SK-N-SH treated with all-trans-retinoic acid at 6 μM for 48 hours (cell line): ENCODE measurements at regions not wholly inside any gene's neighbourhood (a gene's known extent, or its start where the extent isn't known, plus 50 kb on each side); places are given as distances from the start of the nearest gene placed in this dataset.

Source experiments
- ATAC-seq: fragments of 200-7000 bp; cut with Tn5 transposase; 3 replicates; pipeline ENCODE4 v1.9.1; 2020; ENCODE audit warnings: mild to moderate bottlenecking, moderate library complexity
- BACH2 ChIP-seq: fragments of 250-450 bp; sonication (Bioruptor Pico); IDR thresholded peaks from 2 replicates; pipeline ENCODE4 v1.9.0; 2021; ENCODE audit warnings: mild to moderate bottlenecking, borderline replicate concordance
- CREB5 ChIP-seq: fragments of 250-450 bp; sonication (Bioruptor Pico); IDR thresholded peaks from 2 replicates; pipeline ENCODE4 v1.5.1; 2020; ENCODE audit warnings: low read depth, mild to moderate bottlenecking, moderate library complexity
- CSDC2 ChIP-seq: fragments of 250-450 bp; sonication (Bioruptor Pico); IDR thresholded peaks from 2 replicates; pipeline ENCODE4 v1.5.0; 2020; ENCODE audit warnings: mild to moderate bottlenecking, moderate library complexity
- ESRRG ChIP-seq: fragments of 250-450 bp; sonication (Bioruptor Pico); IDR thresholded peaks from 2 replicates; pipeline ENCODE4 v1.6.1; 2021; ENCODE audit warnings: mild to moderate bottlenecking
- GLIS3 ChIP-seq: fragments of 250-450 bp; sonication (Bioruptor Pico); IDR thresholded peaks from 2 replicates; pipeline ENCODE4 v1.5.0; 2020; ENCODE audit warnings: mild to moderate bottlenecking, moderate library complexity
- OSR1 ChIP-seq: fragments of 250-450 bp; sonication (Bioruptor Pico); IDR thresholded peaks from 2 replicates; pipeline ENCODE4 v1.8.0; 2022; ENCODE audit warnings: moderate library complexity, mild to moderate bottlenecking, inconsistent platforms
- PATZ1 ChIP-seq: fragments of 250-450 bp; sonication (Bioruptor Pico); IDR thresholded peaks from 2 replicates; pipeline ENCODE4 v1.8.0; 2020; ENCODE audit warnings: mild to moderate bottlenecking, moderate library complexity, borderline replicate concordance
- PPARA ChIP-seq: fragments of 250-450 bp; sonication (Bioruptor Pico); IDR thresholded peaks from 2 replicates; pipeline ENCODE4 v1.5.0; 2020; ENCODE audit warnings: mild to moderate bottlenecking, borderline replicate concordance
- SNAI2 ChIP-seq: fragments of 250-450 bp; sonication (Bioruptor Pico); IDR thresholded peaks from 2 replicates; pipeline ENCODE4 v1.5.0; 2020; ENCODE audit warnings: mild to moderate bottlenecking, moderate library complexity
- TOX ChIP-seq: fragments of 250-450 bp; sonication (Bioruptor Pico); IDR thresholded peaks from 2 replicates; pipeline ENCODE4 v1.8.0; 2021; ENCODE audit warnings: mild to moderate bottlenecking, moderate library complexity, borderline replicate concordance
- TSHZ2 ChIP-seq: fragments of 250-450 bp; sonication (Bioruptor Pico); IDR thresholded peaks from 2 replicates; pipeline ENCODE4 v1.5.0; 2020; ENCODE audit warnings: mild to moderate bottlenecking, moderate library complexity
- ZC3H10 ChIP-seq: fragments of 250-450 bp; sonication (Bioruptor Pico); IDR thresholded peaks from 2 replicates; pipeline ENCODE4 v1.5.1; 2021; ENCODE audit warnings: mild to moderate bottlenecking, moderate library complexity
- ZFP3 ChIP-seq: fragments of 250-450 bp; sonication (Bioruptor Pico); IDR thresholded peaks from 2 replicates; pipeline ENCODE4 v1.5.0; 2020; ENCODE audit warnings: mild to moderate bottlenecking, moderate library complexity
- ZFP30 ChIP-seq: fragments of 450-650 bp; formaldehyde crosslinking; IDR thresholded peaks from 2 replicates; pipeline ENCODE4 v1.5.0; 2022; ENCODE audit warnings: mild to moderate bottlenecking, moderate library complexity
- ZNF565 ChIP-seq: fragments of 450-650 bp; formaldehyde crosslinking; conservative IDR thresholded peaks from 2 replicates; pipeline ENCODE4 v1.5.0; 2020; ENCODE audit warnings: low read depth, mild to moderate bottlenecking, moderate library complexity
- ZNF8 ChIP-seq: fragments of 450-650 bp; formaldehyde crosslinking; IDR thresholded peaks from 2 replicates; pipeline ENCODE4 v1.5.0; 2020; ENCODE audit warnings: mild to moderate bottlenecking, moderate library complexity
- TF ChIP-seq, protein P1 (sequence below): fragments of 250-450 bp; sonication (Bioruptor Pico); IDR thresholded peaks from 2 replicates; pipeline ENCODE4 v1.8.0; 2021; ENCODE audit warnings: low read depth, mild to moderate bottlenecking, moderate library complexity, borderline replicate concordance
- TF ChIP-seq, protein P2 (sequence below): fragments of 250-450 bp; sonication (Bioruptor Pico); IDR thresholded peaks from 2 replicates; pipeline ENCODE4 v1.5.1; 2021; ENCODE audit warnings: mild to moderate bottlenecking, moderate library complexity

DNA sequence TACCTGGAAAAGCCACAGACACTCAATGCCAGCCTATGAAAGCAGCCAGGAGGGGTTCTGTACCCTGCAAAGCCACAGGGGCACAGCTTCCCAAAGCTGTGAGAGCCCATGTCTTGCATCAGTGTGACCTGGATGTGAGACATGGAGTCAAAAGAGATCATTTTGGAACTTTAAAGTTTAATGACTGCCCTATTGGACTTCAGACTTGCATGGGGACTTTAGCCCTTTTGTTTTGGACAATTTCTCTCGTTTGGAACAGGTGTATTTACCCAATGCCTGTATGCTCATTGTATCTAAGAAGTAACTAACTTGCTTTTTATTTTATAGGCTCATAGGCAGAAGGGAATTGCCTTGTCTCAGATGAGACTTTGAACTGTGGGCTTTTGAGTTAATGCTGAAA, 244.9 kb upstream of the TYRP1 start:
- no peak for ATAC-seq
- TF ChIP-seq SNAI2 (CRISPR knock-in tag) (no peak), BACH2 (CRISPR knock-in tag) (no peak), CSDC2 (CRISPR knock-in tag) (no peak), OSR1 (CRISPR knock-in tag) (no peak)
- TF ChIP-seq, protein P1, sequence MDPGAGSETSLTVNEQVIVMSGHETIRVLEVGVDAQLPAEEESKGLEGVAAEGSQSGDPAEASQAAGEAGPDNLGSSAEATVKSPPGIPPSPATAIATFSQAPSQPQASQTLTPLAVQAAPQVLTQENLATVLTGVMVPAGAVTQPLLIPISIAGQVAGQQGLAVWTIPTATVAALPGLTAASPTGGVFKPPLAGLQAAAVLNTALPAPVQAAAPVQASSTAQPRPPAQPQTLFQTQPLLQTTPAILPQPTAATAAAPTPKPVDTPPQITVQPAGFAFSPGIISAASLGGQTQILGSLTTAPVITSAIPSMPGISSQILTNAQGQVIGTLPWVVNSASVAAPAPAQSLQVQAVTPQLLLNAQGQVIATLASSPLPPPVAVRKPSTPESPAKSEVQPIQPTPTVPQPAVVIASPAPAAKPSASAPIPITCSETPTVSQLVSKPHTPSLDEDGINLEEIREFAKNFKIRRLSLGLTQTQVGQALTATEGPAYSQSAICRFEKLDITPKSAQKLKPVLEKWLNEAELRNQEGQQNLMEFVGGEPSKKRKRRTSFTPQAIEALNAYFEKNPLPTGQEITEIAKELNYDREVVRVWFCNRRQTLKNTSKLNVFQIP (CRISPR knock-in tag), result no peak

- TF ChIP-seq ZNF8 (CRISPR knock-in tag) (no peak), PPARA (no peak)
- ATAC-seq, result no peak
Measured at GRCh38 chr9:12457237-12457636, 235.9 kb upstream of the TYRP1 start.

- TF ChIP-seq PPARA, result no peak
- no peak for TF ChIP-seq CREB5 (CRISPR knock-in tag)
- no peak for TF ChIP-seq ZNF565 (CRISPR knock-in tag)
- TF ChIP-seq, all 23 proteins: peak for 0
- ATAC-seq, result no peak
Measured at GRCh38 chr9:12461763-12462460, 231.3 kb upstream of the TYRP1 start.

- TF ChIP-seq CSDC2 (CRISPR knock-in tag) (no peak), ZFP30 (CRISPR knock-in tag) (no peak), TOX (CRISPR knock-in tag) (no peak), GLIS3 (CRISPR knock-in tag) (no peak), ZFP3 (no peak), ESRRG (CRISPR knock-in tag) (no peak), ZC3H10 (CRISPR knock-in tag) (no peak), SNAI2 (CRISPR knock-in tag) (no peak), CREB5 (CRISPR knock-in tag) (no peak), ZNF8 (CRISPR knock-in tag) (no peak), PATZ1 (CRISPR knock-in tag) (no peak), TSHZ2 (CRISPR knock-in tag) (no peak)
- TF ChIP-seq, protein P2, sequence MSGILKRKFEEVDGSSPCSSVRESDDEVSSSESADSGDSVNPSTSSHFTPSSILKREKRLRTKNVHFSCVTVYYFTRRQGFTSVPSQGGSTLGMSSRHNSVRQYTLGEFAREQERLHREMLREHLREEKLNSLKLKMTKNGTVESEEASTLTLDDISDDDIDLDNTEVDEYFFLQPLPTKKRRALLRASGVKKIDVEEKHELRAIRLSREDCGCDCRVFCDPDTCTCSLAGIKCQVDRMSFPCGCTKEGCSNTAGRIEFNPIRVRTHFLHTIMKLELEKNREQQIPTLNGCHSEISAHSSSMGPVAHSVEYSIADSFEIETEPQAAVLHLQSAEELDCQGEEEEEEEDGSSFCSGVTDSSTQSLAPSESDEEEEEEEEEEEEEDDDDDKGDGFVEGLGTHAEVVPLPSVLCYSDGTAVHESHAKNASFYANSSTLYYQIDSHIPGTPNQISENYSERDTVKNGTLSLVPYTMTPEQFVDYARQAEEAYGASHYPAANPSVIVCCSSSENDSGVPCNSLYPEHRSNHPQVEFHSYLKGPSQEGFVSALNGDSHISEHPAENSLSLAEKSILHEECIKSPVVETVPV, result no peak
- ATAC-seq, result no peak
Measured at GRCh38 chr9:12462861-12463260, 230.3 kb upstream of the TYRP1 start.
